Neural progenitor cell (in vitro differentiated cells): ENCODE measurements at regions not wholly inside any gene's neighbourhood (a gene's known extent, or its start where the extent isn't known, plus 50 kb on each side); places are given as distances from the start of the nearest gene placed in this dataset.

ENCODE experiments used
- CTCF ChIP-seq: fragments of 200-600 bp; sonication (generic); IDR thresholded peaks from 2 replicates; pipeline ENCODE4 v1.5.1; 2017; ENCODE audit warnings: antibody characterized with exemption, mild to moderate bottlenecking
- EZH2 ChIP-seq: fragments of 200-600 bp; sonication (generic); IDR thresholded peaks from 2 replicates; pipeline ENCODE4 v1.6.1; 2017; ENCODE audit warnings: antibody characterized with exemption, mild to moderate bottlenecking, moderate library complexity

DNA sequence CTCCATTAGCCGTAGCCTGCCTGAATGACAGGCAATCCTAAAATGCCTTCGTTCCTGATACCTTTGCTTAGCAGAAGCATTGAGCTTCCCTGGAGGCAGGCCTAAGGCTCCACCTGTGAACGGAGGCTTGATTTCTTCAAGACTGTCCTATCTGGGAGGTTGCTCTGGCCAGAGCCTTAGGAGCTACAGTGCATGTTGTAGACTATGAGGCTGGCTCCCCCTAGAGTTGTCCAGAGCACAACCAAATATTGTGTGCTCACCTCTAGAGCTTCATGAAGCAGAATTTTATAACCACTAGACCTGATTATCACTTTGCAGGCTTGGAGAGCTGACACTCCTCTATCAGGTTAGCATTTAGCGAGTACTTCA, 217.8 kb downstream of the MAFB start:
- TF ChIP-seq CTCF (peak; percentile 55), EZH2 (no peak)
